ENCODE measurements at regions not wholly inside any gene's neighbourhood (a gene's known extent, or its start where the extent isn't known, plus 50 kb on each side); places are given as distances from the start of the nearest gene placed in this dataset.

DNA sequence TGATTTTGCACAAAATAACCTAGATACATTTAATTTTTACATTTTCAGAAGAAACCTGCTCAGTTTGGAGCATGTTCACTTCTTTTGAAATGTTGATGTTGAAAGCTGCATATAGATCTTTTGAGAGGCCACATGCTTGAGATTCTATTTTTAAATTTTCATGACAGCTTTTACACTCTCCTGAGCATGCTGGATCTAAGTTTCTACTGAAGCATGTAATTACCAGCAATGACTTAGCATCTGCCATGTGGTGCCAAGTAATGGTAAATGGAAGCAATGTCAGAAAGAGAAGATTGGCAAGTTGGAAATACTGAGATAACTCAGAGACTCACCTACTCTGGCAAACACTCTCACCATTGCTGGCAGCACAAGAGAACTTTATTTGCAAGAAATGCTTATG lies 310.6 kb downstream of the NSUN3 start (continued):
- no peak for TF ChIP-seq MAX (IDR thresholded peaks at IDR 0.05)

Data from H1 (cell line).